AG04450 (cell line): ENCODE measurements at regions not wholly inside any gene's neighbourhood (a gene's known extent, or its start where the extent isn't known, plus 50 kb on each side); places are given as distances from the start of the nearest gene placed in this dataset.

Experiments used
- CTCF ChIA-PET: fragments of 300-600, 350-600 bp; formaldehyde crosslinking; extraction: SDS; loops from one replicate; lab custom pipeline; 2022; ENCODE audit warnings: antibody characterized with exemption, inconsistent platforms; lab: Charles Lee
- POLR2A ChIA-PET: fragments of 350-600 bp; formaldehyde crosslinking; extraction: SDS; loops from one replicate; lab custom pipeline; 2021; ENCODE audit warnings: antibody characterized with exemption, inconsistent platforms; lab: Yijun Ruan, JAX
- DNase-seq: peaks from one replicate; pipeline ENCODE4 v3.0.0-alpha.2; 2011; ENCODE audit warnings: low read depth, low spot score
- H3K27ac ChIP-seq: one replicate; pipeline ENCODE4 v1.5.1; 2012; ENCODE audit warnings: low read depth, low read length, control low read depth
- H3K27me3 ChIP-seq: one replicate; pipeline ENCODE4 v1.6.0; 2012; ENCODE audit warnings: low read length; ENCODE audit not compliant: control insufficient read depth, insufficient read depth
- H3K4me3 ChIP-seq: 2 replicates; pipeline ENCODE4 v1.5.1; 2011; ENCODE audit warnings: mild to moderate bottlenecking, low read depth, low read length, control low read depth
- H3K9me3 ChIP-seq: 2 replicates; pipeline ENCODE4 v1.5.1; 2012; ENCODE audit warnings: low read length; ENCODE audit not compliant: control insufficient read depth, insufficient read depth
- CTCF ChIP-seq: IDR thresholded peaks from 2 replicates; pipeline ENCODE4 v1.5.1; 2011; ENCODE audit warnings: low read depth, low read length, control low read depth, inconsistent platforms

- ChIA-PET POLR2A (no interaction called here), CTCF (no interaction called here)
- peaks cover 5% of the 10 kb centered on the region for H3K27me3 ChIP-seq
- H3K27ac ChIP-seq, result no peak overlapping the region
- peaks cover 2% of the 10 kb centered on the region; the same call in 1 of the 2 replicates for H3K9me3 ChIP-seq
- H3K4me3 ChIP-seq, result no peak overlapping the region
- no peak for DNase-seq
- no peak for TF ChIP-seq CTCF
Measured at GRCh38 chr13:46479283-46479682, 73.7 kb upstream of the LRCH1 start.

GRCh38 chr13:46478651-46479050 lies 74.3 kb upstream of the LRCH1 start:
- Histone ChIP-seq H3K9me3 (no peaks in the 10 kb centered on the region), H3K27me3 (peaks cover 5% of the 10 kb centered on the region), H3K4me3 (no peak overlapping the region), H3K27ac (no peak overlapping the region)
- ChIA-PET POLR2A (no interaction called here), CTCF (no interaction called here)
- no peak for DNase-seq
- TF ChIP-seq CTCF, result no peak

GRCh38 chr13:46476174-46476573 lies 76.8 kb upstream of the LRCH1 start:
- no peak for DNase-seq
- H3K4me3 ChIP-seq, result no peak overlapping the region
- POLR2A ChIA-PET, result no interaction called here
- no peaks in the 10 kb centered on the region for H3K27me3 ChIP-seq
- CTCF ChIA-PET, result no interaction called here
- H3K9me3 ChIP-seq, result no peaks in the 10 kb centered on the region
- H3K27ac ChIP-seq, result no peak overlapping the region
- no peak for TF ChIP-seq CTCF

GRCh38 chr13:46475541-46475991 lies 77.4 kb upstream of the LRCH1 start:
- Histone ChIP-seq H3K27ac (no peak overlapping the region), H3K4me3 (no peak overlapping the region), H3K9me3 (no peaks in the 10 kb centered on the region), H3K27me3 (no peaks in the 10 kb centered on the region)
- no peak for TF ChIP-seq CTCF
- CTCF ChIA-PET, result no interaction called here
- DNase-seq, result no peak
- POLR2A ChIA-PET, result no interaction called here

- H3K9me3 ChIP-seq, result no peaks in the 10 kb centered on the region
- no peak for TF ChIP-seq CTCF
- no peak overlapping the region for H3K4me3 ChIP-seq
- ChIA-PET POLR2A (no interaction called here), CTCF (no interaction called here)
- no peak overlapping the region for H3K27ac ChIP-seq
- DNase-seq, result no peak
- no peaks in the 10 kb centered on the region for H3K27me3 ChIP-seq
Measured at GRCh38 chr13:46473806-46474205, 79.2 kb upstream of the LRCH1 start.
